VCaP (cell line): ENCODE measurements at regions not wholly inside any gene's neighbourhood (a gene's known extent, or its start where the extent isn't known, plus 50 kb on each side); places are given as distances from the start of the nearest gene placed in this dataset.

ENCODE experiments used
- H3K27ac ChIP-seq: fragments of 450-650 bp; 2 replicates; pipeline ENCODE4 v1.5.1; 2017
- CTCF ChIP-seq: fragments of 450-650 bp; conservative IDR thresholded peaks from 2 replicates; pipeline ENCODE4 v1.5.1; 2017; ENCODE audit warnings: mild to moderate bottlenecking, moderate library complexity

GRCh38 chr7:127504715-127505114 is 80.7 kb downstream of the GCC1 start:
- TF ChIP-seq CTCF: peak; percentile 27
- H3K27ac ChIP-seq: no peak overlapping the region

GRCh38 chr7:127501817-127502216 is 83.6 kb downstream of the GCC1 start:
- TF ChIP-seq CTCF: no peak
- no peak overlapping the region for H3K27ac ChIP-seq

GRCh38 chr7:127487381-127487780 is 94.9 kb upstream of the ZNF800 start:
- TF ChIP-seq CTCF: no peak
- H3K27ac ChIP-seq: no peak overlapping the region

GRCh38 chr7:127486654-127487053 is 94.1 kb upstream of the ZNF800 start:
- no peak; the same call in 1 of the 2 replicates for TF ChIP-seq CTCF
- H3K27ac ChIP-seq: no peak overlapping the region

- no peak for TF ChIP-seq CTCF
- H3K27ac ChIP-seq: no peak overlapping the region
These were observed 93.0 kb upstream of the ZNF800 start for GRCh38 chr7:127485482-127485881.

GRCh38 chr7:127484954-127485353 is 92.4 kb upstream of the ZNF800 start:
- no peak for TF ChIP-seq CTCF
- H3K27ac ChIP-seq: no peak overlapping the region

GRCh38 chr7:127478461-127478860 is 86.0 kb upstream of the ZNF800 start:
- TF ChIP-seq CTCF: no peak
- H3K27ac ChIP-seq: peak overlapping the region; percentile 90

GRCh38 chr7:127478024-127478355 is 85.5 kb upstream of the ZNF800 start:
- TF ChIP-seq CTCF: peak; percentile 70
- peak overlapping the region; percentile 90 for H3K27ac ChIP-seq
